Adrenal gland (tissue), 9 donors: ENCODE measurements at regions not wholly inside any gene's neighbourhood (a gene's known extent, or its start where the extent isn't known, plus 50 kb on each side); places are given as distances from the start of the nearest gene placed in this dataset.

Experiments
- DNase-seq, 7 donors: peaks; one replicate each; pipeline ENCODE4 v3.0.0-alpha.2; 2019 to 2020
- H3K27ac ChIP-seq, 5 donors: fragments of 200-600 bp; sonication (generic) in 4 of 5; 1 replicate in 3 of 5; 2 replicates in 2 of 5; pipeline versions ENCODE4 v1.5.1 to v1.8.0; 2016 to 2020; ENCODE audit warnings: mild to moderate bottlenecking in 1 of 5
- H3K27me3 ChIP-seq: fragments of 200-600 bp; 2 replicates; pipeline ENCODE4 v1.8.0; 2021
- H3K36me3 ChIP-seq, 2 donors: fragments of 200-600 bp; replicated peaks in 1 of 2; 1 replicate in 1 of 2; 2 replicates in 1 of 2; pipeline versions ENCODE4 v1.5.1 to v1.8.0; 2018 to 2022
- H3K4me1 ChIP-seq, 2 donors: fragments of 200-600 bp; replicated peaks in 1 of 2; 1 replicate in 1 of 2; 2 replicates in 1 of 2; pipeline versions ENCODE4 v1.5.1 to v1.8.0; 2018 to 2021
- H3K4me3 ChIP-seq, 4 donors: fragments of 200-600 bp; sonication (generic) in 3 of 4; one replicate each; pipeline ENCODE4 v1.5.1; 2016 to 2018
- H3K9me3 ChIP-seq, 3 donors: fragments of 200-600 bp; sonication (generic) in 1 of 3; replicated peaks in 1 of 3; 1 replicate in 2 of 3; 2 replicates in 1 of 3; pipeline versions ENCODE4 v1.5.1 to v1.8.0; 2016 to 2021
- CTCF ChIP-seq, 6 experiments: fragments of 450-650 bp in 4 of 6; fragments of 200-600 bp in 2 of 6; sonication (generic) in 1 of 6; IDR thresholded peaks; 1 replicate in 5 of 6; 2 replicates in 1 of 6; pipeline versions ENCODE4 v1.5.1 to v1.8.0; 2016 to 2021; ENCODE audit warnings: antibody characterized with exemption in 6 of 6, mild to moderate bottlenecking in 2 of 6, moderate library complexity in 1 of 6
- POLR2A ChIP-seq, 2 donors: fragments of 450-650 bp; IDR thresholded peaks; one replicate each; pipeline ENCODE4 v1.6.1; 2017; ENCODE audit warnings: antibody characterized with exemption in 2 of 2, mild to moderate bottlenecking in 2 of 2, moderate library complexity in 1 of 2
- WGBS, 4 donors: extraction: QIAGEN DNeasy Blood & Tissue Kit in 2 of 4; methylation state at CpG; one replicate each; pipeline versions ENCODE4 v1.1.5 to v1.1.7; 2013 to 2017; 5-methylcytosine and 5-hydroxymethylcytosine counted together
- intact Hi-C, 2 donors: fragments of 100-400 bp; cut with DNase I; formaldehyde crosslinking; loops; one replicate each; pipeline versions ENCODE4 v1.14.1 to v1.15.0; 2022 to 2023
- donor health status: healthy with polysubstance abuse.
- donor health status: Bipolar disorder and iron deficiency.
- donor health status: DM: yes; HTN: yes; CAD: no.
- donor health status: DM: no; HTN: no; CAD: no.
- donor health status: DM: no; HTN: no; CAD: no.

GRCh38 chr3:135440746-135441145, 524.8 kb upstream of the PPP2R3A start:
- 33 to 35% (median 34%) methylated on average over 4 of the region's 4 CpGs for WGBS, 4 donors
- H3K36me3 ChIP-seq: no peaks in the 10 kb centered on the region
- H3K9me3 ChIP-seq: no peaks in the 10 kb centered on the region
- intact Hi-C loops: no loop called here
- H3K4me1 ChIP-seq: no peaks in the 10 kb centered on the region
- no peak overlapping the region for H3K27ac ChIP-seq
- DNase-seq: no peak
- no peaks in the 10 kb centered on the region for H3K27me3 ChIP-seq
- TF ChIP-seq POLR2A (IDR thresholded peaks at IDR 0.05): no peak
- TF ChIP-seq CTCF (IDR thresholded peaks at IDR 0.05): no peak
- no peak overlapping the region for H3K4me3 ChIP-seq

- H3K4me1 ChIP-seq: no peaks in the 10 kb centered on the region
- H3K4me3 ChIP-seq: no peak overlapping the region
- no peak for TF ChIP-seq CTCF (IDR thresholded peaks at IDR 0.05)
- no peak for TF ChIP-seq POLR2A (IDR thresholded peaks at IDR 0.05)
- no peaks in the 10 kb centered on the region for H3K27me3 ChIP-seq
- no peaks in the 10 kb centered on the region for H3K9me3 ChIP-seq
- no peak for DNase-seq
- intact Hi-C loops: no loop called here
- 78 to 85% (median 83%) methylated on average over 5 of the region's 5 CpGs for WGBS, 4 donors
- H3K27ac ChIP-seq: no peak overlapping the region
- H3K36me3 ChIP-seq: no peaks in the 10 kb centered on the region
These were observed 521.5 kb upstream of the PPP2R3A start for GRCh38 chr3:135444058-135444457.

- WGBS, 4 donors: 62 to 96% (median 81%) methylated on average over 3 of the region's 3 CpGs
- no peaks in the 10 kb centered on the region for H3K36me3 ChIP-seq
These were observed 518.0 kb upstream of the PPP2R3A start for GRCh38 chr3:135447483-135447882.

GRCh38 chr3:135448520-135448919, 517.0 kb upstream of the PPP2R3A start:
- H3K4me3 ChIP-seq: no peak overlapping the region
- no peak overlapping the region for H3K27ac ChIP-seq
- H3K27me3 ChIP-seq: no peaks in the 10 kb centered on the region
- no peaks in the 10 kb centered on the region for H3K36me3 ChIP-seq
- H3K4me1 ChIP-seq: no peaks in the 10 kb centered on the region
- intact Hi-C loops: no loop called here
- TF ChIP-seq CTCF (IDR thresholded peaks at IDR 0.05) (no peak), POLR2A (IDR thresholded peaks at IDR 0.05) (no peak)
- H3K9me3 ChIP-seq: no peaks in the 10 kb centered on the region
- no peak for DNase-seq

More at GRCh38 chr3:135447483-135447882, 518.0 kb upstream of the PPP2R3A start:
- Histone ChIP-seq H3K4me1 (no peaks in the 10 kb centered on the region), H3K27me3 (no peaks in the 10 kb centered on the region), H3K4me3 (no peak overlapping the region), H3K9me3 (no peaks in the 10 kb centered on the region), H3K27ac (no peak overlapping the region)
- DNase-seq: no peak
- no peak for TF ChIP-seq POLR2A (IDR thresholded peaks at IDR 0.05)
- TF ChIP-seq CTCF (IDR thresholded peaks at IDR 0.05): no peak
- intact Hi-C loops: no loop called here
